HG03558 (cell line): ENCODE measurements at regions not wholly inside any gene's neighbourhood (a gene's known extent, or its start where the extent isn't known, plus 50 kb on each side); places are given as distances from the start of the nearest gene placed in this dataset.
A peak's percentile ranks its signal among the peaks of the same experiment; 100 is the strongest.
"Not testable (repeated sequence)": the region's sequence is repeated elsewhere in the genome, so short reads cannot be mapped to it uniquely, and the experiment has no call there.

Experiments
- ATAC-seq: cut with Tn5 transposase; IDR thresholded peaks from one replicate; pipeline ENCODE4 v1.9.1; 2021; ENCODE audit warnings: moderate number of reproducible peaks; ENCODE audit not compliant: unreplicated experiment; ENCODE audit errors: extremely low read depth

- no peak for ATAC-seq
These were observed 87.7 kb downstream of the UTP18 start for GRCh38 chr17:51347851-51348584.

- no peak for ATAC-seq
These were observed 90.7 kb downstream of the UTP18 start for GRCh38 chr17:51351080-51351479.

GRCh38 chr17:51351890-51352289, 91.5 kb downstream of the UTP18 start:
- no peak for ATAC-seq

GRCh38 chr17:51352798-51353197, 92.5 kb downstream of the UTP18 start:
- ATAC-seq, result no peak

- ATAC-seq, result no peak
These were observed 93.0 kb downstream of the UTP18 start for GRCh38 chr17:51353296-51353695.

GRCh38 chr17:51354936-51355335, 94.6 kb downstream of the UTP18 start:
- ATAC-seq, result no peak

- ATAC-seq, result no peak
These were observed 95.4 kb downstream of the UTP18 start for GRCh38 chr17:51355441-51356410.

- ATAC-seq, result no peak
These were observed 98.7 kb downstream of the UTP18 start for GRCh38 chr17:51359055-51359454.

GRCh38 chr17:51362811-51363585, 102.7 kb downstream of the UTP18 start:
- no peak for ATAC-seq

GRCh38 chr17:51365090-51365489, 104.7 kb downstream of the UTP18 start:
- no peak for ATAC-seq

GRCh38 chr17:51366866-51367265, 106.5 kb downstream of the UTP18 start:
- ATAC-seq, result no peak

- not testable (repeated sequence) for ATAC-seq
These were observed 107.5 kb downstream of the UTP18 start for GRCh38 chr17:51367836-51368235.

- ATAC-seq, result no peak
These were observed 111.4 kb downstream of the UTP18 start for GRCh38 chr17:51371732-51372151.

GRCh38 chr17:51372345-51373004, 112.1 kb downstream of the UTP18 start:
- peak; percentile 65 for ATAC-seq

- no peak for ATAC-seq
These were observed 113.3 kb downstream of the UTP18 start for GRCh38 chr17:51373489-51374152.

GRCh38 chr17:51374209-51374608, 113.9 kb downstream of the UTP18 start:
- no peak for ATAC-seq

- ATAC-seq, result no peak
These were observed 115.4 kb downstream of the UTP18 start for GRCh38 chr17:51375771-51376170.

GRCh38 chr17:51376739-51377138, 116.4 kb downstream of the UTP18 start:
- ATAC-seq, result no peak

GRCh38 chr17:51381262-51381661, 120.9 kb downstream of the UTP18 start:
- ATAC-seq, result no peak
